Psoas muscle (tissue), 7 donors: ENCODE measurements at regions not wholly inside any gene's neighbourhood (a gene's known extent, or its start where the extent isn't known, plus 50 kb on each side); places are given as distances from the start of the nearest gene placed in this dataset.

Experiments used
- ATAC-seq, 4 donors: fragments of 200-7000 bp; cut with Tn5 transposase; one replicate each; pipeline ENCODE4 v1.9.1; 2020; ENCODE audit warnings: moderate library complexity in 3 of 4, mild to moderate bottlenecking in 2 of 4
- DNase-seq, 2 donors: peaks; one replicate each; pipeline ENCODE4 v3.0.0-alpha.2; 2020
- H3K27ac ChIP-seq: fragments of 200-600 bp; one replicate; pipeline ENCODE4 v1.8.0; 2022
- H3K27me3 ChIP-seq, 3 donors: fragments of 200-600 bp in 1 of 3; one replicate each; pipeline versions ENCODE4 v1.6.1 to v1.8.0; 2013 to 2022; ENCODE audit warnings: low read length in 2 of 3, mild to moderate bottlenecking in 2 of 3, moderate library complexity in 1 of 3; ENCODE audit not compliant: insufficient read depth in 3 of 3
- H3K36me3 ChIP-seq, 2 donors: fragments of 200-600 bp in 1 of 2; one replicate each; pipeline versions ENCODE4 v1.6.1 to v1.8.0; 2013 to 2022; ENCODE audit warnings: low read depth in 1 of 2, mild to moderate bottlenecking in 1 of 2, moderate library complexity in 1 of 2; ENCODE audit not compliant: insufficient read depth in 1 of 2
- H3K4me1 ChIP-seq: fragments of 200-600 bp; one replicate; pipeline ENCODE4 v1.8.0; 2022
- H3K4me3 ChIP-seq: fragments of 200-600 bp; one replicate; pipeline ENCODE4 v1.8.0; 2022; ENCODE audit warnings: mild to moderate bottlenecking
- H3K9me3 ChIP-seq: fragments of 200-600 bp; one replicate; pipeline ENCODE4 v1.8.0; 2022
- CTCF ChIP-seq: fragments of 200-600 bp; IDR thresholded peaks from one replicate; pipeline ENCODE4 v1.8.0; 2022; ENCODE audit warnings: antibody characterized with exemption
- WGBS, 3 donors: extraction: QIAGEN DNeasy Blood & Tissue Kit; methylation state at CpG; one replicate each; pipeline versions ENCODE4 v1.1.6 to v1.1.7; 2013; 5-methylcytosine and 5-hydroxymethylcytosine counted together
- intact Hi-C, 2 donors: fragments of 100-400 bp; cut with DNase I; formaldehyde crosslinking; loops; one replicate each; pipeline versions ENCODE4 v1.11.0 to v1.14.2; 2022
- donor health status: healthy with polysubstance abuse.
- donor health status: DM: no; HTN: no; CAD: no; lungs with moderate emphysema.
- donor health status: Bipolar disorder and iron deficiency.
- donor health status: healthy.
- donor health status: DM: yes; HTN: yes; CAD: no.
- donor health status: DM: no; HTN: no; CAD: no.
- donor health status: DM: yes; HTN: yes; CAD: no.

GRCh38 chr1:79082233-79082632 is 75.7 kb upstream of the ADGRL4 start:
- H3K36me3 ChIP-seq, result no peaks in the 10 kb centered on the region
- no peaks in the 10 kb centered on the region for H3K9me3 ChIP-seq
- no peak overlapping the region for H3K27ac ChIP-seq

GRCh38 chr1:79079770-79080169 is 73.2 kb upstream of the ADGRL4 start:
- no peaks in the 10 kb centered on the region for H3K27me3 ChIP-seq
- no peaks in the 10 kb centered on the region for H3K4me1 ChIP-seq
- no peak overlapping the region for H3K4me3 ChIP-seq
- ATAC-seq (peak in 3 of 4 donors; percentile 36 to 64 (median 42)), DNase-seq (no peak)
- H3K27ac ChIP-seq, result no peak overlapping the region
- TF ChIP-seq CTCF, result no peak
- no peaks in the 10 kb centered on the region for H3K9me3 ChIP-seq
- intact Hi-C loops, result no loop called here
- H3K36me3 ChIP-seq, result no peaks in the 10 kb centered on the region

More at GRCh38 chr1:79082233-79082632, 75.7 kb upstream of the ADGRL4 start:
- Histone ChIP-seq H3K4me1 (no peaks in the 10 kb centered on the region), H3K27me3 (no peaks in the 10 kb centered on the region), H3K4me3 (no peak overlapping the region)
- ATAC-seq (no peak), DNase-seq (no peak)
- TF ChIP-seq CTCF, result no peak
- intact Hi-C loops, result no loop called here
- 60 to 72% (median 63%) methylated on average over 2 of the region's 2 CpGs for WGBS, 3 donors

- intact Hi-C loops, result no loop called here
- no peak for TF ChIP-seq CTCF
Observed at GRCh38 chr1:79074975-79075374, 68.4 kb upstream of the ADGRL4 start.

GRCh38 chr1:79069828-79070227 is 63.3 kb upstream of the ADGRL4 start:
- no peak for TF ChIP-seq CTCF
- H3K9me3 ChIP-seq, result no peaks in the 10 kb centered on the region
- H3K4me1 ChIP-seq, result no peaks in the 10 kb centered on the region
- H3K27ac ChIP-seq, result no peak overlapping the region
- ATAC-seq, result no peak
- intact Hi-C loops, result no loop called here
- WGBS, 3 donors, result 84 to 86% (median 86%) methylated on average over 3 of the region's 3 CpGs
- H3K4me3 ChIP-seq, result no peak overlapping the region
- no peak for DNase-seq
- no peaks in the 10 kb centered on the region for H3K27me3 ChIP-seq
- H3K36me3 ChIP-seq, result no peaks in the 10 kb centered on the region

More at GRCh38 chr1:79074975-79075374, 68.4 kb upstream of the ADGRL4 start:
- 90 to 96% (median 91%) methylated on average over 2 of the region's 2 CpGs for WGBS, 3 donors
- no peaks in the 10 kb centered on the region for H3K9me3 ChIP-seq
- no peak overlapping the region for H3K4me3 ChIP-seq
- H3K27me3 ChIP-seq, result no peaks in the 10 kb centered on the region
- ATAC-seq (no peak), DNase-seq (no peak)
- no peaks in the 10 kb centered on the region for H3K36me3 ChIP-seq
- no peaks in the 10 kb centered on the region for H3K4me1 ChIP-seq
- H3K27ac ChIP-seq, result no peak overlapping the region

- ATAC-seq (no peak), DNase-seq (no peak)
- Histone ChIP-seq H3K9me3 (peaks cover 9% of the 10 kb centered on the region), H3K4me1 (no peaks in the 10 kb centered on the region), H3K27me3 (no peaks in the 10 kb centered on the region), H3K4me3 (no peak overlapping the region), H3K27ac (no peak overlapping the region), H3K36me3 (no peaks in the 10 kb centered on the region)
- no peak for TF ChIP-seq CTCF
- 80 to 86% (median 83%) methylated on average over 2 of the region's 2 CpGs for WGBS, 3 donors
- intact Hi-C loops, result no loop called here
Observed at GRCh38 chr1:79059341-79059740, 52.8 kb upstream of the ADGRL4 start.
